Trophoblast cell (in vitro differentiated cells and primary cell): ENCODE measurements at regions not wholly inside any gene's neighbourhood (a gene's known extent, or its start where the extent isn't known, plus 50 kb on each side); places are given as distances from the start of the nearest gene placed in this dataset.

Source experiments
- DNase-seq, 2 donors: peaks; one replicate each; pipeline ENCODE4 v3.0.0-alpha.2; 2016
- H2AFZ ChIP-seq: 2 replicates; pipeline ENCODE4 v1.6.1; 2013; ENCODE audit warnings: low read length, moderate library complexity, mild to moderate bottlenecking; ENCODE audit not compliant: insufficient read depth, poor library complexity
- H2AK5ac ChIP-seq: 2 replicates; pipeline ENCODE4 v1.6.1; 2013; ENCODE audit warnings: mild to moderate bottlenecking, low read length
- H2BK120ac ChIP-seq: 2 replicates; pipeline ENCODE4 v1.6.1; 2013; ENCODE audit warnings: low read length, mild to moderate bottlenecking, moderate library complexity; ENCODE audit not compliant: insufficient read depth, poor library complexity
- H2BK12ac ChIP-seq: 2 replicates; pipeline ENCODE4 v1.6.1; 2013; ENCODE audit warnings: mild to moderate bottlenecking, low read length, moderate library complexity
- H2BK5ac ChIP-seq: 2 replicates; pipeline ENCODE4 v1.6.1; 2013; ENCODE audit warnings: low read length, low read depth, moderate library complexity, mild to moderate bottlenecking; ENCODE audit not compliant: poor library complexity
- H3K14ac ChIP-seq: 2 replicates; pipeline ENCODE4 v1.6.1; 2013; ENCODE audit warnings: mild to moderate bottlenecking, low read length
- H3K18ac ChIP-seq: 2 replicates; pipeline ENCODE4 v1.6.1; 2013; ENCODE audit warnings: mild to moderate bottlenecking, low read length
- H3K23ac ChIP-seq: 2 replicates; pipeline ENCODE4 v1.6.1; 2013; ENCODE audit warnings: low read length
- H3K27ac ChIP-seq: 2 replicates; pipeline ENCODE4 v1.5.1; 2013; ENCODE audit warnings: low read depth, mild to moderate bottlenecking, inconsistent platforms, low read length, moderate library complexity
- H3K27me3 ChIP-seq: 2 replicates; pipeline ENCODE4 v1.6.1; 2013; ENCODE audit warnings: inconsistent platforms, mild to moderate bottlenecking, low read length, moderate library complexity; ENCODE audit not compliant: insufficient read depth
- H3K36me3 ChIP-seq, 2 experiments: 1 replicate in 1 of 2; 2 replicates in 1 of 2; pipeline ENCODE4 v1.6.1; 2013; ENCODE audit warnings: low read length in 2 of 2, mild to moderate bottlenecking in 2 of 2, moderate library complexity in 1 of 2; ENCODE audit not compliant: insufficient read depth in 2 of 2, control insufficient read depth in 1 of 2
- H3K4ac ChIP-seq: 2 replicates; pipeline ENCODE4 v1.6.1; 2013; ENCODE audit warnings: low read depth, mild to moderate bottlenecking, low read length, moderate library complexity
- H3K4me1 ChIP-seq, 2 experiments: 1 replicate in 1 of 2; 2 replicates in 1 of 2; pipeline ENCODE4 v1.6.1; 2013; ENCODE audit warnings: low read length in 2 of 2, mild to moderate bottlenecking in 2 of 2, moderate library complexity in 1 of 2; ENCODE audit not compliant: insufficient read depth in 2 of 2, control insufficient read depth in 1 of 2
- H3K4me2 ChIP-seq: 2 replicates; pipeline ENCODE4 v1.6.1; 2013; ENCODE audit warnings: inconsistent platforms, mild to moderate bottlenecking, low read length, moderate library complexity
- H3K4me3 ChIP-seq: 2 replicates; pipeline ENCODE4 v1.5.1; 2013; ENCODE audit warnings: mild to moderate bottlenecking, low read depth, low read length, inconsistent platforms
- H3K79me1 ChIP-seq: one replicate; pipeline ENCODE4 v1.6.1; 2013; ENCODE audit warnings: low read length
- H3K79me2 ChIP-seq: 2 replicates; pipeline ENCODE4 v1.6.1; 2013; ENCODE audit warnings: low read length, mild to moderate bottlenecking; ENCODE audit not compliant: control insufficient read depth, insufficient read depth, poor library complexity
- H3K9ac ChIP-seq: 2 replicates; pipeline ENCODE4 v1.6.1; 2013; ENCODE audit warnings: mild to moderate bottlenecking, low read length
- H3K9me3 ChIP-seq: 2 replicates; pipeline ENCODE4 v1.6.1; 2013; ENCODE audit warnings: low read depth, mild to moderate bottlenecking, control low read depth, inconsistent platforms, low read length; ENCODE audit not compliant: insufficient read depth
- H4K12ac ChIP-seq: 2 replicates; pipeline ENCODE4 v1.6.1; 2013; ENCODE audit warnings: low read depth, mild to moderate bottlenecking, low read length, moderate library complexity
- H4K8ac ChIP-seq: 2 replicates; pipeline ENCODE4 v1.6.1; 2013; ENCODE audit warnings: low read depth, mild to moderate bottlenecking, low read length, moderate library complexity
- H4K91ac ChIP-seq: one replicate; pipeline ENCODE4 v1.6.1; 2013; ENCODE audit warnings: low read depth, mild to moderate bottlenecking, low read length, moderate library complexity
- WGBS: extraction: QIAGEN DNeasy Blood & Tissue Kit; methylation state at CpG from one replicate; pipeline ENCODE4 v1.1.7; 2013; ENCODE audit warnings: missing lambda C conversion rate; ENCODE audit not compliant: insufficient read length, insufficient coverage; ENCODE audit errors: extremely low coverage; 5-methylcytosine and 5-hydroxymethylcytosine counted together

GRCh38 chrX:134172588-134173259, 64.3 kb upstream of the CCDC160 start:
- Histone ChIP-seq H3K79me1 (no peaks in the 10 kb centered on the region), H3K27ac (no peak overlapping the region), H4K91ac (no peak overlapping the region), H4K12ac (no peak overlapping the region), H3K9me3 (no peaks in the 10 kb centered on the region), H4K8ac (no peak overlapping the region), H2BK120ac (no peak overlapping the region), H3K79me2 (no peaks in the 10 kb centered on the region), H2AK5ac (no peak overlapping the region), H3K14ac (no peak overlapping the region), H3K4me3 (peak overlapping the region; percentile 72), H3K27me3 (peaks cover 3% of the 10 kb centered on the region), H3K4me1 (no peaks in the 10 kb centered on the region), H3K23ac (no peak overlapping the region), H2AFZ (peak overlapping the region; percentile 70), H2BK5ac (no peak overlapping the region), H3K18ac (no peak overlapping the region), H3K4ac (no peak overlapping the region), H3K9ac (no peak overlapping the region), H3K4me2 (peak overlapping the region; percentile 86), H3K36me3 (no peaks in the 10 kb centered on the region), H2BK12ac (no peak overlapping the region)
- WGBS = no CpG with 5 or more reads among the region's 51 CpGs
- peak; percentile 4 to 42 for DNase-seq

DNA sequence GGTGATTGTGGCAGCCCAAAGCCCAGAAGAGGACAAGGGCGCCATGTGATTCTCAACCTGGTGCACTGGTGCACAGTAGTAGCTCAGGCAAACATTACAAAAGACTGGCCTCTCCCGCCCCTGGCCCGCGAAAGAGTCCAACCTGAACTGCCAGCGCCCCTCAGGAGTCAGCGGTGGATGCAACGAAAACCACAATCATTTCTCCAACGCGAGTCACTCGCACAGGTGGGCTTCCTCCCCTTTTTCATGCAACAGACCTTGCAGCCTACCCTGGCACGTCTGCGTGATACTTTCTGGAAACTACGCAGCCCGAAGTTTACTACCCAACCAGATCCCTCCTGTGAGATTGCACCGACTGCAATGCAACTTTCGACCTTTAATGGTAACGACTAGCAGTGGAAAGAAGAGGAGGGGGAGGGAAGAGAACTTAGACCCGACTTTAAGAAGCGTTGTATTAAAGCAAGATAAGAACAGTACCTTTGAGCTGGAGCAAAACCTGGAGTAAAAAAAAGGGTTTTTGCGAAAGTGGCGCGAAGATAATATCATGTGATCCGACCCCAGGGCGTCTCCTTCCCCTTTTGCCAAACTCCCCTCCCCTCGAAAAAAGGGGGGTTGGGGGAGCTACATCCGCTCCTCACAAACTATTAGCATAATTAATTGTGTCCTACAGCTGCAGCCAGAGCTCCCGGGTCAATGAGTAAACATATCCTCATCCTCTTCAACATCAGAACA, 63.3 kb upstream of the CCDC160 start:
- no peak overlapping the region for H3K9ac ChIP-seq
- H4K8ac ChIP-seq = no peak overlapping the region
- H3K9me3 ChIP-seq = no peaks in the 10 kb centered on the region
- H3K4me3 ChIP-seq = no peak overlapping the region
- no peak overlapping the region for H2BK12ac ChIP-seq
- H4K12ac ChIP-seq = no peak overlapping the region
- H2AFZ ChIP-seq = peak overlapping the region; percentile 43
- no peak overlapping the region for H3K14ac ChIP-seq
- H3K36me3 ChIP-seq = no peaks in the 10 kb centered on the region
- H2BK5ac ChIP-seq = no peak overlapping the region
- no peak overlapping the region for H2BK120ac ChIP-seq
- H3K27ac ChIP-seq = no peak overlapping the region
- no peak overlapping the region for H3K4ac ChIP-seq
- peak overlapping the region; percentile 86 for H3K4me2 ChIP-seq
- H4K91ac ChIP-seq = peak overlapping the region; percentile 14
- H3K23ac ChIP-seq = no peak overlapping the region
- no peak overlapping the region for H3K18ac ChIP-seq
- DNase-seq = no peak
- H3K79me2 ChIP-seq = no peaks in the 10 kb centered on the region
- H2AK5ac ChIP-seq = no peak overlapping the region
- H3K27me3 ChIP-seq = peaks cover 3% of the 10 kb centered on the region
- H3K79me1 ChIP-seq = no peaks in the 10 kb centered on the region
- WGBS = no CpG with 5 or more reads among the region's 27 CpGs
- no peaks in the 10 kb centered on the region for H3K4me1 ChIP-seq

DNA sequence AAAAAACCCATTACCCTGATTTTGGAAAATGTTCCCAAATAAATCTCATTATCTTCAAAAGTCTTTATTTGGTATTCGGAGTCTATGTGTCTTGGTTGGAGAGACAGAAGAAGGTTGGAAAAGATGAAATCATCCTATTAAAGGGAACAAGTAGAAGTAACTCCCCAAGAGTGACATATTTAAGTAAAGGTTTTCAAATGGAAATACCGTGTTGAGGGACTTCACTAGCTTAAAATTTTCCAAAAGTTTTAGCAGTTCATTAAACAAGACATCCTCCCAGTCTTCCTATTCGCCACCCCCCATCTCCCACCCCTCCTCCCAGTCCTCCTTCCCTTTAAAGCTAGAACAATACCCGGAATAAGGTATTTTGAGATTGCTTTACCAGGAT, 62.7 kb upstream of the CCDC160 start:
- Histone ChIP-seq H3K27me3 (peaks cover 3% of the 10 kb centered on the region), H3K4ac (no peak overlapping the region), H3K4me2 (no peak overlapping the region), H3K14ac (no peak overlapping the region), H2BK5ac (no peak overlapping the region), H3K18ac (no peak overlapping the region), H3K79me2 (no peaks in the 10 kb centered on the region), H3K4me3 (no peak overlapping the region), H4K8ac (no peak overlapping the region), H3K4me1 (no peaks in the 10 kb centered on the region), H3K79me1 (no peaks in the 10 kb centered on the region), H4K12ac (no peak overlapping the region), H3K9me3 (no peaks in the 10 kb centered on the region), H4K91ac (no peak overlapping the region), H3K27ac (no peak overlapping the region), H2BK12ac (no peak overlapping the region), H2AFZ (no peak overlapping the region), H3K23ac (no peak overlapping the region), H3K36me3 (no peaks in the 10 kb centered on the region), H2AK5ac (no peak overlapping the region), H2BK120ac (no peak overlapping the region), H3K9ac (no peak overlapping the region)
- DNase-seq = no peak
- WGBS = no CpG with 5 or more reads among the region's 4 CpGs

DNA sequence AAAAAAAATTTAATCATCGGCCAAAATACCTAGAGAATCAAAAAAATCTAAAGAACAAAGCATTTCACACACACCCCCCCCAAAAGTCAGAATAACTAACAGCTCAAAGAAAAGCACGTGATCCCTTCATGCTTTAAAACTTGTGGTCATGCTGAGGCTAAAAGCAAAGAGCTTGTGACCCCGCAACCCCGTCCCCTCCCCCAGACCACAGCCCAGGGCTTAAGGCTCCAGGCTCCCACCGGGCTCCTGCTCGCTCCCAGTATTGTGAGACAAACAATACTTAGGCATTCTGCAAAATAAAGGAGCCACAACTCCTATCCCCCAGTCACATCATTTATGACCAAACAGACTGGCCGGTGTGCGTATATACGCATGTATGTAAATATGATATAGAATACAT, 62.1 kb upstream of the CCDC160 start:
- Histone ChIP-seq H2AFZ (no peak overlapping the region), H3K27ac (no peak overlapping the region), H3K4me2 (no peak overlapping the region), H3K36me3 (no peaks in the 10 kb centered on the region), H3K4ac (no peak overlapping the region), H3K9ac (no peak overlapping the region), H3K27me3 (peaks cover 3% of the 10 kb centered on the region), H2BK5ac (no peak overlapping the region), H3K79me1 (no peaks in the 10 kb centered on the region), H3K4me1 (no peaks in the 10 kb centered on the region), H3K79me2 (no peaks in the 10 kb centered on the region), H2BK12ac (no peak overlapping the region), H3K4me3 (no peak overlapping the region), H4K12ac (no peak overlapping the region), H4K8ac (no peak overlapping the region), H2BK120ac (no peak overlapping the region), H3K18ac (no peak overlapping the region), H3K14ac (no peak overlapping the region), H3K23ac (no peak overlapping the region), H2AK5ac (no peak overlapping the region), H3K9me3 (no peaks in the 10 kb centered on the region), H4K91ac (no peak overlapping the region)
- WGBS = no CpG with 5 or more reads among the region's 9 CpGs
- DNase-seq = no peak
